ENCODE measurements at regions not wholly inside any gene's neighbourhood (a gene's known extent, or its start where the extent isn't known, plus 50 kb on each side); places are given as distances from the start of the nearest gene placed in this dataset.

DNA sequence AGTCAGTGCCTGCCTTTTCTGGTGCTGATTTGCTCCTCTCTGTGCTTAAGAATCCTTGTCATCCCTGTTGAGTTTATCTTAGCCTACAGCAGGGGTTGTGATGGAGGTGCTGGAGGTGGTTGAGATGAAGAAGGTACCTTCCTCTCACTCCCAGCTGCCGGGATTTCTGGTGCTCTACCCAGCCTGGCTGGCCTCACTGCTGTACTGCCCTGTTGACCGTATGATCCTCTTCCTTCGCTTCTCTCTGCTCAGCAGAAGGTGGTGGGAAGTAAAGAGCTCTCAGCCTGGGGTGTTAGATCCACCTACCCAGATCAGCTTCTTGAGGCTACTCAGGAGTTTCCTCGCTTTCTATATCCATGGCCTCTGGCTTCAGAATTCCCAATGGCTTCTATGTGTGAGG is 101.0 kb upstream of the NXT1 start:
- no peak for DNase-seq

DNA sequence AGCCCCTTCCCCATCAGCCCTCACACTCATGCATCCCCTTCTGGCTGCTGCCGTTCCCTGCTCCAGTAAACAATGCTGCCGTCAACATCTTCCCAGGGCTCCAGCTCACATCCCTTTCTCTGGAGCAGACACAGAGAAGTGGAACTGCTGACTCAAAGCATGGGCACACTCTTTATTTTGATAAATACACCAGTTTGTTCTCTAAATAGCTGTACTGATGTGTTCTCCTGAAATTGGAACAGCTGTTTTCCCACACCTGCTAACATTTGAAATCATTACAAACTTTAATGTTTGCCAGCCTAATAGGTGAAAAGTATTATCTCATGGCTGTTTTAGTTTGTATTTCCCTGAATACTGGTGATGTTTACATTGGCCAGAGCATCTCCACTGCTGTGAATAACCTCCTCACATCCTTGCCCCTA is 102.1 kb upstream of the NXT1 start:
- DNase-seq, result no peak

DNA sequence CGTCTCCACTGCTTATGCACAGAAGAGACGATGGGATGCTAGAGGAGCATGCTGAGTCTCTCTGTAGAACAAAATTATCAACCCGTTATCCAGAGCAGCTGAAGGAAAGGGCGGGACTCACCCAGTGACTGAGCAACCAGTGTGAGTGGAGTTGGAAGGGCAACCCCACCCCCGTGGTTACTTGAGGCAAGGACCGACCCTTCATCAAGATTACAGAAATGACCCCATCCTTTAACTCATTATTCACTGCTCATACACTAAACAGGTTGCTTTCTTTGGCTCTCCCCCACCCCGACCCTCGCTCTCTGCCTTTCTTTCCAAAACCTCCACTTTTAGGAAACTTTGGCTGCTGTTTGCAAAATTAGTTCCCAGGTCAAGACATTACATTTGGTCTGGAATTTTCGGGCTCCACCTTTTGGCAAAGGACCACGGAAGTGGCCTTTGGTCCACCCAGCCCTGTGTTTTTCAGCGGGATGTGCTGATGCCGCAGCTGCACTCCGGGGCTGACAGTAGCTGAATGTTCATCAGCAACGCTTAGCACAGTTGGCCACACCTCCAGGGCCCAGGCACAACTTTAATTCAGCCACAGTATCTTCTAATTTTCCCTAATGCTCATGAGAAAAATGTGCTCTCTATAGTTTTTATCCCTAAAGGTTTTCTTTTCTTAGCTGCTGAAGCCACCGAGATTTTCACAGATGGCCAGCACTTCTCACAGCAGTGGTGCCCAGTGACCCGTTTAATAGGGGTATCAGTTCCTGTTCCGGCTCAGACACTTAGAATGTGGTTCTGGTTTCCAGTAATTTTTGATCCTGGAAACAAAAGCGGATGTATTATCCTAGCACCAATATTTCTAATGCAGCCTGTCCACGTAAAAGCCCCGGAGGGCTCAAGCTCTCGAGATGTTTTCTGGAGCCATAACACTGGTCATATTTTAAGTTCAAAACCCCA is 103.6 kb upstream of the NXT1 start:
- DNase-seq, result no peak

DNA sequence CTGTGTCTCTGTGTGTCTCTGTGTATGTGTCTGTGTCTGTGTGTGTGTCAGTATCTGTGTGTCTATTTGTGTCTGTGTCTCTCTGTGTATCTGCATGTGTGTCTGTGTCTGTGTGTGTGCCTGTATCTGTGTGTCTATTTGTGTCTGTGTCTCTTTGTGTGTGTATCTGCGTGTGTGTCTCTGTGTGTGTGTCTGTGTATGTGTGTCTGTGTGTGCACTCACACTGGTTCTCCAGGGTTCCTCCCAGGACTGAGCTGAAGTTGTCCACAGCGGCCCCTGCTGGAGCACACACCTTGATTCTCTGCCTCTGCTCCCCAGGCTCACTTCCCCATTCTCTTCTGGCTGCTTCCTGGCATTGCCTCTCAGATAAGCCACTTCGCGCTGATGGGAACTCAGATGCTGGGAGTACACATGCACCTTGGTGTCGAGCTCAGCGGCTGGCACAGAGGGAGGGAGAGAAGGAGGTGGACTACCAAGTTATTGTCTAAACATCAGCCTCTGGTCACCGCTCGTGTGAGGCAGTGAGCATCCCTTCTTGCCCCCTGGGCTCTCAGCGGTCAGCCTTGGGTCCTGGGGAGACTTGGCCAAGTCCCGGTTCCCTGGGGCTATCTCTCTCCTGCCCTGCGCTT is 104.9 kb upstream of the NXT1 start:
- peak; percentile 84 for DNase-seq

DNA sequence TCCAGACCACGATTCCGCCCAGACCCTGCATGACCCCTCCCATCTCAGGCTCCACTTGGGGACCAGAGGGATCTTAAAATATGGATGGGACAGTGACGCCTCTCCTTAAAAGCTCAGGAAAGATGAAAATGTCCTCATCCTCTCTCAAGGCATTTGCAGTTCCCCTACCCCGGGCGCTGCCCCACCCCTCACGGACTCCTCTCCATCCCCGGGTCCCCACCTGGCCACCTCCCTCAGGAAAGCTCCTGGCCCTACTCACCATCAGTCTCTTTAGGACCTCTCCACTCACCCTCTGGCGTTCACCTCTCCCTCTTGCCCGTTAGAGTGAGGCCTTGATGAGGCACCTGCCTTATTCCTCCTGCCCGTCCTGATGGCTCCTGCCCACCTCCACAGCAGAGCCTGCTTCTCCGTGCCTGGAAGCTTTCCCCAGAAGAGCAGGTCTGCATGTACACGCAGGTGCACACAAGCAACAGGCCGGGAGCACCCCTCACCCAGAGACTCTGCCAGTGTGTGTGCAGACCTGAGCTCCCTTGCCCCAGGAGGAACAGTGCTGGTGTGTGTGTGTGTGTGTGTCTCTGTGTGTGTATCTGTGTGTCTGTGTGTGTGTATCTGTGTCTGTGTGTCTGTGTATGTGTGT is 105.6 kb upstream of the NXT1 start:
- no peak for DNase-seq

DNA sequence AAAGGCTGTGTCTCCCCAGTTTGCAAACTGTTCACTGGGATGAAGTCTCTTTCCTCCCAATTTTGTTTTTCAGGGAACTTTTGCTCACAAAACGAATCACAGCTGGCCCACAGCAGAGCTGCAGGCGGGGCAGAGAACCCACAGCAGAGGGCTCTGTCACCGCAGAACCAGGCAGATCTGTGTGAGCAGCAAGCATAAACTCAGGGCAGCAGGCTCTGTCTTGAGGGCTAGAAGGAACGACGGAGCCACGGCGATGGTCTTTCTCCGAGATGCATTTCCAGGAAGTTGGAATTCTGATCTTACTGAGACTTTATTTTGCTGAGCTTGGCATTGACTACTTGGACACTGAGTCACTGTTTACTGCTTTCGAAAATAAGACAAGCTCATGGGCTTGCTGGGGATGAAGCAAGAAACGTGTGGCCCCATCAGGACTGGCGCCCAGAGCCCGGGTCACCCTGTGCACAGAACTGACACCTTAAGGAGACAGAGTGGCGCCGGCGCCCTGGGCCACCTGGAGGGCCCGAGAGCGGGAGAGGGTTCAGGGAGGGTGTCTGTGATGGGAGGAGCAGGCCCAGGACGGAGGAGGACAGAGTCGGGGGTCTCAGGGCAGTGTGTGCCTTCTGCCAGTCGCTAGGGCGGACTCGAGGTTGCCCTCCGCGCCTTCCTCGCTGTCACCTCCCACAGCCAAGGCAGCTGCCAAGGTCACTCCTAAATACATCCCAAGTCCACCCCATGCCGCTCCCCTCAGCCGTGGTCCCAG is 106.3 kb upstream of the NXT1 start:
- no peak for DNase-seq

DNA sequence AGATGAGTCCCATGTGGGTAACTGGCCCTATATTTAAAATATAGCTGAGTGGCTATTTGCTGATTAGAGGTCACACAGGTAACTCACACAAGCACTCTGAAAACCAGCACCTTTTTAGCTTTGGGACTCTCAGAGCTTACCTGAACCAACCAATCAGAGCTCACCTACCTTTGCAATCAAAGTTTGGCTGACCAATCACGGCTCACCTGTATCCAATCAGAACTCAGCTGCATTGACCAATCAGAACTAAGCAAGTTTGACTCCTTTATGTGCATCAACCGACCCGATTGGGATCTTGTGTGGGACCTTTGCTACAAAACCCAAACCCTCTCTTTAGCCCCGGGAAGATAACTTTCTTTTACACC is 106.8 kb upstream of the NXT1 start:
- no peak for DNase-seq

DNA sequence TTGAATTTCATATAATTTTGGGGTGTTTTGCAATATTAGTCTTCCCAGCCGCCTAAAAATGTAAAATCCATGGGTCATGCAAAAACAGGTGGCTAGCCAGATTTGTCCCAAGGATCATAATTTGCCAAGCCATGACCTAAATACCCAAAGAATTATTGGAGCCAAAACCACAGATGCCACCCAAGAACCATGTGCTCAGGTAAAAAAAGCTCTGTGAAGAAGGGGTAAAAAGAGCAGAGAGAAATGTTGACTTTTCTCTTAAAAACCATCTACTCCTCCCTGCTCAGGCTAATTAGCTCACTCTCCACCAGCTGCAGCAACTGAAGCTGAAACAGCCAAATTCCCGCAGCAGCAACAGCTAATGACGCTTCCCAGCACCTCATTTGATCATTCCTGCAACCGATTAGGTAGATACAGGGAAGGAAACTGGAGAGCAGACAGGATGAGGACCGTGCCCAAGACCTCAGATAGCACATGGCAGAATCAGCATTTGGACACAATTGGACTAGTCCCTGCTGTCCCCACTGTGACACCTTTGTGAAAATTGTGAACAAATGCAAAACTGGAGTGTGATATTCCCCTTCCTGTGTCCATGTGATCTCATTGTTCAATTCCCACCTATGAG is 107.9 kb upstream of the NXT1 start:
- no peak for DNase-seq

DNA sequence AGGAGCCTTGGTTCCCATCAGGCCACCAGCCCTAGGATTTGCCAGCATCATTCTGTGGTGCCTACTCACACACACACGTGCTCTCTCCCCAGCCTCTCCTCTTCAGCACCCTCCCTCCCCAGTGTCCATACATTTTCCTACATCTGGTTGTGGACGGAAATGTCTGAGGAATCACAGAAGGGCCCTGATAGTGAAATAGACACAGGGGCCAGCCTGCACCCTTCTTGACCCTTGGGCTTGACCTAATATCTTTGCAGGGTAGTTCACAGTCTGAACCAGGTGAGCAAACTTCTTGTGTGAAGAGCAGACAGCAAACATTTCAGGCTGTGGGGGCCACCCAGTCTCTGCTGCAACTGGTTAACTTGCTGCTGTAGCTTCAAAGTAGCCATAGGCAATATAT is 108.5 kb upstream of the NXT1 start:
- no peak for DNase-seq

DNA sequence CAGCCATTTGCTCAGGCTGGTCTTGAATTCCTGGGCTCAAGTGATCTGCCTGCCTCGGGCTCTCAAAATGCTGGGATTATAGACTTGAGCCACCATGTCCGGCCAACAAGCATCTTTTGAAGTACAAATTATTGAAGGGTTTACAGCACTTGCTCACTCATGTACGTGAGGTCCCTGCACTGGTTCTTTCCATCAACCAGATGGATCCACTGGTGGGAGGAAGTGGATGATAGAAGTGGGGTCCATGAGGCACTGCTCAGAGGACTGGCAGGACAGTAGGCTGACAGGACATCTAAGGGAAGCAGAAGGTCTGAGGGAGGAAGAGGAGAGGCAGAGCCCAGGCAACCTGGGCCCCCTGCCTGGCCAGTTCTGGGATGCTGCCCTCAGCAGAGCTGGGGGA is 109.2 kb upstream of the NXT1 start:
- DNase-seq, result no peak

DNA sequence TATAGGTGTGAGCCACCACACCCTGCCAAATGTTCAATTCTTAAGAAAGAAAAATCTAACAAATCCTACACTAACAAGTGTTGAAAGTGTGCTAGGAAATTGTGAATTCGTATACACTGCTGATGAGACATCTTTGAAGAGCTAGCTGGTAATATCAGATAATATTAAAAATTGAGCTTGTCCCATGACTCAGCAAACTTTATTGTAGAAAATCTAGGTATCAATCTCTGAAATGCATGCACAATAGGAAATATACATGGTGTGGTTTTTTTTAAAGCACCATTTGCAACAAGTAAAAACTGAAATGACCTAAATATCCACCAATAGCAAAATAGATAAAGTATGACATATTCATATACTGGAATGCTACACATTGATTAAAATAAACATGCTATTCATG is 110.1 kb upstream of the NXT1 start:
- DNase-seq, result no peak

DNA sequence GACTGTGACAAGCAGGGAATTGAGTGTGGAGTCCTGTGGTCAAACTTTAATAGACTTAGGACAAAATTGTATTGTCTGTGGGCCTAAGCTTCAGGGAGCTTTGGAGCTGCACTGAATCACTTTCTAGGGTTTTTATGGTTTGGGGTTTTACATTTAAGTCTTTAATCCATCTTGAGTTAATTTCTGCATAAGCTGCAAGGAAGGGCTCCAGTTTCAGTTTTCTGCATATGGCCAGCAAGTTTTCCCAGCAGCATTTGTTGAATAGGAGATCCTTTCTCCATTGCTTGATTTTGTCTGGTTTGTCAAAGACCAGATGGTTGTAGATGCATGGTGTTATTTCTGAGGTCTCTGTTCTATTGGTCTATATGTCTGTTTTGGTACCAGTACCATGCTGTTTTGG is 113.4 kb upstream of the NXT1 start:
- DNase-seq, result no peak

DNA sequence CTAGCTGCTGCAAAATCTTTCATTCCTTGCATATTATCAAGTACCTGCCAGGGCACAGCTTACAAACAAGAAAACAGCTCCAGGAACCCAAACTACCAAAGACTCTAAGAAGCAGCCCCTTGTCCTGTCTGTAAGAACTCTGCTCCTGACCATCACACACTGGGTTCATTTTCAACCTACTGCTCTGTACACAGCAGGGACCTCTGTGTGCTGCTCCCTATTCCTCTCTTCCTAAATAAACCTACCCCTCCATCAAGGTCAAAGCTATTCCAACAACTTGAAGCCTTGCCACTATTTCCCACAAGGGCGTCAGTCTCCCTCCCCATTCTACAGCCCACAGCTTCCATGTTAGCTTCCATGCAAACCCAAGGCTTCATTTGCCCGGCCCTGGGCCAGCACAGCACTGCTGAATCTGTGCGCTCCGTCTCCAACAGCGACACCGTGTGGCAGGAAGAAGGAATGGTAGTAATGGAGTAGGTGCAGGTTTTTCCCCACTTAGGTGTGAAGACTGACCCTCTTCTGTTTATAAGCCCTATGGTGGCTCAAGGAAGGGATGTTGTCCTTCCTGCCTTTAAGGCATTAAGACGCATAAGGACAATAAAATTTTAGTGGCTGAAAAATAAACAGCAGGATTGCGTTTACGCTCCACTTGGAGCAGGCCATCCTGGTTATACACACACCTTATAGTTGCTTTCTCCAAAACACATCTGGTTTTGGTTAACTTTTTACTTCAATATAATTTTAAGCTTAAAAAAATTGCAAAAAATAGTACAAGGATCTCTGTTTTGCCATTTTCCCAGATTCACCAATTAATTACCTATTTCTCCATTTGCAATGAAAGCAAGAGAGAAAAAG is 115.2 kb upstream of the NXT1 start:
- peak; percentile 87 for DNase-seq

DNA sequence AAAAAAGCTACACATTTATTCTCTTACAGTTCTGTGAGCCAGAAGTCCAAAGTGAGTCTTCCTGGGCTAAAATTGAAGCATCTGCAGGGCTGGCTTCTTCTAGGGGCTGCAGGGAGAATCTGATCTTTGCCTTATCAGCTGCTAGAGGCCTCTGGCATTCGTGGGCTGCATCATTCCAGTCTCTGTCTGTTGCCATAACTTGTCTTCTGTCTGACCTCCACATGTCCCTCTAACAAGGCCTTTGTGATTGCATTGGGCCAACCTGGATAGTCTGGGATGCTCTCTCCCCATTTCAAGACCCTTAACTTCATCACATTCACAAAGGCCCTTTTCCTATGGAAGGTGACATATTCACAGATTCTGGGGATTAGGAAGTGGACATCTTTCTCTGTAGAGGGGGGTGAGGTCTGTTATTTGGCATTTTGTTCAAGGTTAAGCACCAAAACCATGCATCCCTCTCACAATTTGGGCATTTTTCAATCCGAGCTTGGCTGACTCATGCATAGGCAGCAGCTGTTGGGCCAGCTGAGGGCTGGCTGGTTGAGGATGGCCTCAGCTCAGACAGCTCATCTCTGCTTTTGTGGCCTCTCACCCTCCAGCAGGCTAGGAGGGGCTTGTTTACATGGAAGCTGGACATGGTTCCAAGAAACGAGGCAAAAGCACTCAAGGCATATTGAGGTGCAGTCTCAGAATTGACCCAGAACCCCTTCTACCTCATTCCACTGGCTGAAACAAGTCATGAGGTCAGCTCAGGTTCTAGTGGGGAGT is 116.1 kb upstream of the NXT1 start:
- no peak for DNase-seq

DNA sequence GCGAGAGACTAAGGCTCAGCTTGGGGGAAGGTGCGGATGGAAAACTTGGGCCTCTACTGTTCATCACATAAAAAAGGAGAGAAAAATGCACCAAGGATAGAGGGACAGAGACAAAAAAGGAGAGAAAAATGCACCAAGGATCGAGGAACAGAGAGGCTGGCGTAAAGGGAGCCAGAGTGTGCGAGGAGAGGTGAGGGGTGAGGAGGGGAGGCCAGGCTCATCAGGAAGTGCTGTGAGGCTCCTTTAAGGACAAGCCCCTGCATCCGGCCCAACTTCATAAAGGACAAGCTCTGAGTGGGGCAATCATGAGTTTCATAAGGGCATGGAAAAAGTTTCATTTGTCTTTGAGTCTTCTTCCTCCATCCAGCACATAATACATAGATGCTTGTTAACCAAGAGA is 117.2 kb upstream of the NXT1 start:
- no peak for DNase-seq

DNA sequence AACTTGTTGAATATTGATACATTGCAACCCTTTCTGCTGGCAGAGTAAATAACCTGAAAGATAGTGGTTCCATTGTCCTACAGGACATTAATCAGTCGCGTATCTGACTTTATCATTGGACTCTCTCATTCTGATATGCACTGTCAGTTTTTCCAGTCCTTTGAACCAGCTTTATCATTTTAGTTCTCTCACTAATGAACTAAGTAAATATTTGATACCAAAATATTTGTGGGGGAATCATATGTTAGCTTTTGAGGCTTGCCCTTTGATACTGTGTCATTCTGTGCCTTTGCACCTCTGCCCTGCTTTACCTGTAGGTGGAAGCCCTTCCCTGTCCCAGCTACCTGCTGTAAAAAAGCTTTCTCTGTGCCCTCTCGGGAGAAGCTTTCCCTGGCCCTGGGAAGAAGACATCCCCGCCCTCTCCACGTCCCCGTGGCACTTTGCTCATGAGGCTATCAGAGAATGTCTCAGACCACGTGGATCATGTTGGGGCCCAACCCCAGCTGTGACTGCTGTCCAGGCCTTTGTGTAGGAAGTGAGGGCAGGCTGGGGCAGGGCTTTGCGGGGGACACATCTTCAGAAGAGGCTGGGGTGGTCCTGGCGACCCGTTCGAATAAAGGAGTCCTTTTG is 117.8 kb upstream of the NXT1 start:
- DNase-seq, result no peak

DNA sequence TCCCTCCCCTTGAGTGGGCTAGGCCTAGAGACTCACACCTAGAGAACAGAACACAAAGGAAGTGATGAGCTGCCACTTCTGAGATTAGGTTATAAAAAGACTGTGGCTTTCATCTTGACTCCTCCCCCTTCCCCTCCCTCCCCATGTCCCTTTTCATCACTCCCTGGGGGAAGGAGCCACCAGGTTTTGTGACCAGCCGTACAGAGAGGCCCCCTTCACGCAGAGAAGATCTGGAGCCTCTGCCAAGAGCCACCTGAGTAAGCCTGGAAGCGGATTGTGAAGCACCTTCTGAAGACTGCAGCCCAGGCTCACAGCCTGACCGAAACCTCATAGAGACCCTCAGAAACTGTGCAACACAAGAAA is 118.4 kb upstream of the NXT1 start:
- no peak for DNase-seq

DNA sequence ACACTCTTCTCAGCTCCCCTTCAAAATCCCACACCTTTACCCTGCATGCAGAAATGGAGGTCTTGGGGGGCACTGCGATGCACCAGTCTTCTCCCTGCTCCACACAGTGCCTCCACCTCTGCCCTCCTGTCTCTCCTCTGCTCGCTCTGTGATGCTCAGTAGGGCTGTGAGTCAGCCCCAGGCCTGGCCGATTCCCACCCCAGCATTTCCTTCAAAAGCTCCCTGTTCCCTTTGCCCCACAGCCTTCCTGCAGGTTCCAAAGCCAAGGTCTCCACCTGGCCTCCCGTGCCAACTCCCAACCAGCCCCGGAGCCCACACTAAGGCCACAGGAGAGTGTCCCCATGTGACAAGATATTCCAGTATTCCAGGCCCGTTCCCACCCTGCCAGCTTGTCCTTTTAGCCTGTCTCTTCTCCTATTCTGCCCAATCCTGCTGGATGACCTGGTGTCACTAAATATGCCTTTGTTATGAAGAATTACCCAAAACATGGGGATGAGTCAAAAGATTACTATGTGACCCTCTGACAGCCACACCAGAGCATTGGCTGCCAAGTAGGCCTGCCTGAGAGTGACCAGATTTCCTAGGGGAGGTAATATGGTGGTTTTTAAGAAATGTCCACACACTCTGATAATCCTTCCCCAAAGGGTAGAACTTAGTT is 118.9 kb upstream of the NXT1 start:
- DNase-seq, result peak; percentile 43

DNA sequence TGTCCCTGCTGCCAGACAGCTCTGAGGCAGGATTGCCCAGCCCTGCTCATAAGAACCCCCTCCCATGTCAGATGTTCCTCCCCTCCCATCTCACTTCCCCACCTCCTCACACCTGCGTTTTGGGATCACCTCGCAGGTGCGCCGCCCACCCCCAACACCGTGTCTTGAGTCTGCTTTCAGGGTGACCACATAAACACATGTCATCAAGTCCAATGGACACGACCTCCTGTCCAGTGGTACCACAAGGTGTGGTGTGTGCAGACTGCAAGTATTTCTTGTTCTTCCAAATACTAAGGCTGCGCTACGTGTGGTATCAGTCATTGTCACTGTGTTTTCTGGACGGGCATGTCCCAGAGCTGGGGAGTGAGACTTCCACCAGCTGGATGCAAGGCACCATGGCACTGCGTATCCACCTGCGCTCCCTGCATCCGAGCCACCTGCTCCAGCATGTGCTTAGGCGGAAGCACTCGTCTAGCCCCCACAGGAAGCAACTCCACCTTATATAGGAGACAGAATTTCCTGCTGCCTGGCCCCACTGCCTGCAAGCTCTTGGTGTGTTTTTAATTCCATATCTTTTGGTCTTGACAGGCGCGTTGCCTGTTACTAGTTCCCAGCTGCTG is 119.7 kb upstream of the NXT1 start:
- DNase-seq, result peak; percentile 37

Data from dermis blood vessel endothelial cell (primary cell).